Fibroblast of skin of back (primary cell): ENCODE measurements at regions not wholly inside any gene's neighbourhood (a gene's known extent, or its start where the extent isn't known, plus 50 kb on each side); places are given as distances from the start of the nearest gene placed in this dataset.

ENCODE experiments used
- DNase-seq: peaks from one replicate; pipeline ENCODE4 v3.0.0-alpha.2; 2013

DNA sequence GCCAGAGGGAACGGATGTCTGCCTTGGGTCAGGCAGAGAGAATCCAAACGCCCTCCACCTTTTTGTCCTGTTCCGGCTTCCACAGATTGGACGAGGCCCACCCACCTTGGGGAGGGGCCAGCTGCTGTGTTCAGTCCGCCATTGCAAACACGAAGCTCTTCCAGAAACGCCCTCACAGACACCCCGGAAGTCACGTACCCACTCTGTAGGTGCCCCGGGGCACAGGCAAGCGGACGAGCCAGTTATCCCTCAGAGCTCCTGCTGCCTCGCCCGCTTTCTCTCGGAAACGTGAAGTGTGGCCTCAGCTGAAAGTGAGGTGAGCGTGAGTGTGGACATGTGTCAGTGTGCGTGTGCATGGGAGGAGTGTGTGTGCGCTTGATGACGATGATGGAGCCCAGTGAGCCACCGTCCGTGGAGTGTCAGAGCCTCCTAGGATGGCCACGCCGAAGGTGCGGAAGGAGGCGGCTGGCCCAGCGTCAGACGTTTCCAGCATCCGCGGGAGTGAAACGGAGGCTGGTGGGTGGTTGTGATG is 869.2 kb downstream of the TBC1D22A start:
- DNase-seq = no peak

DNA sequence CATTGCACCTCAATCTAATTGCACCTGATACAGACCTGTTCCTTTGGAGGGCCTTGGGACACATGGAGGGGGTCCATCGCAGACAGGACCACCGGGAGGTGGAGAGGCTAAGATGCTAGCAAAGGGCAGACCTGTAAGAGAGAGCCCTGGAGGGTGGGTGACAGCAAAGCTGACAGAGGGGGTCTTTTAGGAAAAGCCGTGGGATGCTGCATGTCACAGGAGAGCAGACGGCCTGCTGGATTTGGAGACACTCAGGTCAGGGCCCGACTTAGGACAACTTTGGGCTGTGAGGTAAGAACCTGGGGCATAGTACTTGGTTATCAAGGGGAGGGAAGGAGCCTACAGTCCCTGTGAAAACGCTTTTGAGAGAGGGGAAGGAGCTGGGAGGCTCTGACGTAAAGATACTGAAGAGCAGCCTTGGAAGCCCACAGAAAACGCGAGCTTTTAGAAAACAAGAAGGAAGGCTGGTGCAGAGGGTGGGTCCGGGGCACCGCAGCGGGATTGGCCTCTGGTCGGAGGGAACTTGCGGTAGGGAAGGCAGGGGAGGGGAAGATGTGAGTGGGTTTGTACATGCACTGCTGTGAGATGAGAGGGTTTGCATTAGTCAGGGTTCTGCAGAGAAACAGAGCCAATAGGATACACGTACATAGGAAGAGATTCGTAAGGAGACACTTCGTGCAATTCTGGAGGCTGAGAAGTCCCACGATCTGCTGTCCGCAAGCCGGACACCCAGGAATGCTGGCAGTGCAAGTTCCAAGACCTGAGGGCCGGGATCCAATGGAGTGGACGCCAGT is 868.5 kb downstream of the TBC1D22A start:
- no peak for DNase-seq

DNA sequence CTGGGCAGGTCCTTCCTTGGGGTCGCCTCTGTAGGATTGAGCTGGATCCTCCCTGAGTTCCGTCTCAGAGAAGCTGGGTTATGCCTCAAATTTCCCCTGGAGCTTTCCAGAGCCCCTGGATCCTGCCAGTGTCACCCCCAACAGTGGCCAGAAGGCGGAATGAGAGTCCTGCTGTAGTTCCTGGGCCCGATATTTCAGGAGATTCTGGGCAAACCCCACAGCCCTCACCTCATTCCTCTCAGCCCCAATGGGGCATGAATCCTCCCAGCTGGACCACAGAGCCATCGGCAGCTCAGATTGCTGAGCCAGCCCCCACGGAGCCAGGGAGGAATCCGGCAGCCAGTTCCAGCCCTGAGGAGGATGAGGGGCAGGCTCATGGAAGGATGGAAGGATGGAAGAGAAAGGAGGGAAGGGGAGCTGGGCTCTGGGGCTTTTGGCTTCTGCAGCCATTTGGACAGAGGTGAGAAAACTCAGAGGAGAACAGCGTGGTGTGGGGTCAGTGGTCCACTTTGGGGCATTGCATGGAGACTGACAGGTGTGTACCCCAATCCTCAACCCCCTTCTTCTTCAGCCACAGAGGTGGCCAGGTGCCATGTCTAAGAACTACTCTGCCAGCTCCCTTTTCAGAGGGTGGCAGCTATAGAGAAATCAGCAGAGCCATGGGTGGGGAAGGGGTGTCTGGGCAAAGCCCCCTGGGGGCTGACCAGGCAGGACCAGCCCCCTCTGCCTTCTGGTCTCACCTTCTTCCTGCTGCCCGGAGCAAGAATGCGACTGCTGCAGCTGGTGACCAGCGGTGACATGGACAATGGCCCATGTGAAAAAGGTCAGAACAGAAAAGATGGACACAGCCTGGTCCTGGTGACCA is 867.6 kb downstream of the TBC1D22A start:
- DNase-seq = no peak

DNA sequence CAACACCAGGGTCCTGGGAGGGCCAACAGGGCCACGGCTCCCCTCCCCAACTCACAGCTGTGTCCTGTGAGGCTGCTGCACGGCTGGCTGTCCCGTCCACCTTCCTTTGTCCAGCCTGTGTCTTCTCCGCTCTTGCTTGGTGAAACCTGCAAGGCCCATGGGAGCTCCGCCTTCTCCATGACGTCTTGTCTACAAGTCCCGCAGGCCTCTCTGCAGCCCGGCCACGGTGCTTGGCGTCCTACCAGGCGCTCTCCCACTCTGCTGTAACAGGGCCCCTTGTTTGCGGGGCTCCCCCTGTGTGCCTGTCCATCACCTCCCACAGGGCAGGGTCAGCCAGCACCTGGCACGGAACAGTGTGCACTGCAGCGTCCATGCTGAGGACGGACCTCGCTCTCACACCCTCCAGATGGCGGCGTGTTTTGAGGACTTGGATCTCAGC is 866.8 kb downstream of the TBC1D22A start:
- DNase-seq = no peak

DNA sequence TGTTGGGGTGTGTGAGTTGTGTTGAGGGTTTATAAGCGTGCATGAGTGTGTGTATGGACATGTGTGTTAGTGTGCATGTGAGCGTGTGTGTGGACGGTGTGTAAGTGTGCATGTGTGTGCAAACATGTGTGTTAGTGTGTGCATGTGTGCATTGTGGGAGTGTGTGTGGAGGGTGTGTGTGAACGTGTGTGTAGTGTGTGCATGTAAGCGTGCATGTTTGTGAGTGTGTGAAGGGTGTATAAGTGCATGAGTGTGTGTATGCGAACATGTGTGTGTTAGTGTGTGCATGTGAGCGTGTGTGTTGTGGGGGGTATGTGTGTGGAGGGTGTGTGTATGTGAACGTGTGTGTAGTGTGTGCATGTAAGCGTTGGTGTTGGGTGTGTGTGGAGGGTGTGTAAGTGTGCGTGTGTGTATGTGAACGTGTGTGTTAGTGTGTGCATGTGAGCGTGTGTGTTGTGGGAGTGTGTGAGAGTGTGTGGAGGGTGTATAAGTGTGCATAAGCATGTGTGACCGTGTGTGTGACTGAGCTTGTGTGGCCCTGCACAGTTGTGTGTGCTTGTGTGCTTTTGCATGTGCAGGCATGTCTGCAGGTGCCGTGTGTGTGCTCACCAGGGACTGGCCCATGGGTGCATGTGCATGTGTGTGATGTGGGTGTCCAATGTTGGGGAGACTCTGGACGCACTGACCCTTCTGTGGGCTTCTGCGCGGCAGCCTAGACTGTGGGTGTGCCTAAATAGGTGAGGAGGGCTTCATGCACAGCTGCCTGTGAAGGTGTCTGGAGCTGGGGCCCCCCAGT is 866.2 kb downstream of the TBC1D22A start:
- DNase-seq = no peak

DNA sequence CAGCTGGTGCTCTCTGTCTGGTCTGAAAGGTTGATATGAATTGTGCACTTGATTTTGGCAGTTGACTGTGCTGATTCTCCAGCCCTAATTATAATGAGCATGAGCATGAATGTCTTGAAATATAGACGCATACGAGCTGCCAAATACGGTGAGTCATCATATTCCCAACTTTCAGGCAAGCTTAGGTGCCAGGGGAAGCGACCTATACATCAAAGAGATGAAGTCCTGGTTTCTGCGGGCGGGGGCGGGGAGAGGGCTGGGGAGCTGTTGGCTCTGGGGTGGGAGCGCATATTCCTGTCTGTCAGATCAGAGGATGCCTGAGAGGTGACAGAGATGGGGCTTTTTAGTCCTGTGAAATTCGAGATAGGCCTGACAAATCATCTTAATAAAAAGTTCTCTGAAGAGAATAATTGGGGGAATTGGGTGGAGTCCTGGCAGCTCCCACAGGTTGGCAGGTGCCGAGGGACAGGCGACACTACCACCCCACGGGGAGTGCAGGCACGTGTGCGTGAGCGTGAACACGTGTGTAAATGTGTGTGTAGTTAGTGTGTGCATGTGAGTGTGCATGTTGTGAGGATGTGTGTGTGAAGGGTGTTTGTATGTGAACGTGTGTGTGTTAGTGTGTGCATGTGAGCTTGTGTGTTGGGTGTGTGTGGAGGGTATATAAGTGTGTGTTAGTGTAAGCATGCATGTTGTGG is 865.3 kb downstream of the TBC1D22A start:
- DNase-seq = no peak

DNA sequence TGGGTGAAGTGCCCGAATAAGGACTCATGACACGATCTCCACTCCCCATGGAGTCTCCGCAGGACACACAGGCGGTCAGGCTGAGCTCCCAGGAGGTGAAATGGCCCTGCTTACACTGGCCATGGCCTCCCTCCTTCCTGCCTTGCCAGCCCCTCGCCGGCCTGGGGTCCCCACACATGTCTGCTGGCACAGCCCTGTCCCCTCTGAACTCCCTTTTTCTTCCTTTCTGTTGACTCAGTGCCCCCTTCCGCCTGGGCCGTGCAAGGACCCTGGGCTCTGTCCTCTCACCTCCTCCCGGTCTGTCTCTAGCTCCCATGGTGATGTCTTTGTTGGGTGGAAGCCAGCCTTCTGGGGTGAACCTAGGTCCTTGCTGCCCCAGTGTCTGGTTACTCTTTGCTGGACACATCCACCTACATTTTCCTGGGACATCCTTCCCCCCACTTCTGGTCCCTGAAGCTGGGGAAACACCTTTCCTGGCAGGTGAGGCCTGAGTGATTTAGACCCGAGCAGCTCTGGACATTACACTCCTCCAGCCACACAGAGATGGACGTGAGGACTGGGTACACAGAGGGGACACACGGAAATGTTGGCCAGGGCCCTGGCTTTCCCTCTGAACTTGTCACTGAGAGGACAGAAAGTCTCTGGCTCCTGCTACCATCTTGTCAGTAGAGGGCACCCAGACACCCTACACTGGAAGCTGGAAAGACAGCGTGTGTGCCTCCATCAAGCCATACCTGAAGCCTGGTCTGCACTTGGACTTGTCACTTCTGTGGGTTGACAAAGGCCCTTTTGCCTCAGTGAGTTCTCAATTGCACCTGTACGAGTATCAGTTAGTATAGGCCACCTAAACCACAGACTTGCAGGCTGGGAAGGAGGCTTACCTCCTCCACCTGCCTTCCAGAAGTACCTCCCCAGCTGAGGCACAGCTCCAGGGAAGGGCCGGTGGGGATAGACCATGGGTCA is 864.3 kb downstream of the TBC1D22A start:
- DNase-seq = no peak

DNA sequence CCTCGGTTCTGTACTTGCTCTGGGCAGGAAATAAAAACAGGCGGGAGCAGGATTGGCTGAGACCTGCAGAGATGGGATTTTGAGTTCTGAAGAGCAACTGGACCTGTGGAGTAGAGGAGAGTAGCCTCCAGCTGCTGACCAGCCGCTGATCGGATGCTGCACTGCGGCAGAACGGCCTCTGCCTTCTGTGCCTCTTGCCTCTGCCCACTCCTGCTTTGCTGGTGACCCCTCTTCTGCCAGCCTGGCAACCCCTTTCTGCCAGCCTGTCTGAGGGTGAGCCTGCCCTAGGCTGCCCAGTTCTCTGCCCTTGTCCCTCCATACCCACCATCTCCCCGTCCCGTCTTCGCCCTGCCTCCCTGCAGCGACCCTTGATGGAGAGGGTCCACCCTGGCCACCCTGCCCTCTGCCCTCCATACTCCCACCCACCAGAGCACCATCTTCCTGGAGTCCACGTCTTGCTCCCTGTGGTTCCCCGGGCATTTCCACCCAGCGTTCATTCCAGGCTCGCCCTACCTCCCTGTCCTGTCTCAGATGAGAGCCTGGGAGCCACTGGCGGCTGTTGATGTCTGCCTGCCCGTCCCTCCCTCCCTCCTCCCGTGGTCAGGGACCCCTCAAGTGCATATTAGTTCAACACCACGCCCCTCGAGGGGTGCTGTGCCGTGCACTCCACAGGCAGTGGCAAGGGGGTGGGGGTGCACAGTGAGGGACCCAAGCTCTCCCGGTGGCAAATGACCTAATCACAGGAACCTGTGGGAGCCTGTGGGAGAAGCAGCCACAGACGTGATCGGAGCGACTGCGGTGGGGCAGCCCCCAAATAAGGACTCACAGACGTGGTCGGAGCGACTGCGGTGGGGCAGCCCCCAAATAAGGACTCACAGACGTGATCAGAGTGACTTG is 863.3 kb downstream of the TBC1D22A start:
- no peak for DNase-seq

DNA sequence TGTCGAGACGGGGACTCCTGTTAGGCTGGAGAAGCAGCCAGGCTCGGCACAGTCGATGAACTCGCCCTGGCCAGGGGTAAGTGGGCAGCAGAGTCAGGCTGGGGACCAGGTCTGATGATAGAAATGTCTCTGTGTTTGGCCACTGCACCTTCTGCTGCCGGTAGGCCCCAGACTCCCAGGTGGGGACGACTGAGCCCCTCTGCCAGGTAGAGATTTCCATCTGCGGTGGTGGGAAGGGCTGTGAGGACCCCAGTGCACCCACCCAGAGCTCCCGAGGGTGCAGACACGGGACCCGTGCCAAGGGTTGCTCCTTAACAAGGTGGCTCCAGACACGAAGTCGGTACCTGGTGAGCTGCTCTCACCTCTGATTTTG is 862.5 kb downstream of the TBC1D22A start:
- DNase-seq = no peak

DNA sequence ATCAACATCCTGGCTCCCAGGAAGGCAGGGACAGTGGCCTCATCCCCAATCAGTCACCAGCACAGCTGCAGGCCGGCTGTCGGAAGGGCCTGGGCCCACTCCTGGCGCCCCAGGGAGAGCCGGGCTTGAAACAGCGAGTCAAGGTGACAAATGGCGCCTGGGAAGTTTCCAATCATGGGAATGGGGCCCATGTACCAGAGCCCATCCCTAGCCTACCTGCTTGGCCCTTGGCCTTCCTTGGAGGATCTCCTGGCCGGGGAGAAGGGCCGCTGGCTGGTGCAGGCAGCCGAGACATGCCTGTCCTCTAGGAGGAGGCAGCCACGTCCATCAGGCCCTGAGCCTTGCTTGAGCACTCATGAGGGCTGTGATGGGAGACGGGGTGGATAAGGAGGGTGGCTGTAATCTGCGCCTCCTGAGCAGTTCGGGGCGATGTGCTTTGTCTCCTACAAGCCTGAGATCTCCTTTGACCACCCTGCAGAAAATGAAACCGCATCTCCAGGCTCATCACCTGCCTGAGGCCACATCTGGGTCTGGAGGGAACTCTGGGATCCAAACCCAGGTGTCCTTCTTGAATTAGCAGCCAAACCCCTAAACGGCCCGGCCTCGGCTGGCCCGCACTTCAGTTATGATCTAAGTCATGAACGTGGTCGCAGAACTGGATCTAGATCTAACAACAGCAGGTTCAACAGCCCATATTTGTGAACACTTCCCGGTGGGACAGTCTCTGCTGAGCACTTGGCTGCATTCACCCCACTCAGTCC is 862.0 kb downstream of the TBC1D22A start:
- DNase-seq = no peak

DNA sequence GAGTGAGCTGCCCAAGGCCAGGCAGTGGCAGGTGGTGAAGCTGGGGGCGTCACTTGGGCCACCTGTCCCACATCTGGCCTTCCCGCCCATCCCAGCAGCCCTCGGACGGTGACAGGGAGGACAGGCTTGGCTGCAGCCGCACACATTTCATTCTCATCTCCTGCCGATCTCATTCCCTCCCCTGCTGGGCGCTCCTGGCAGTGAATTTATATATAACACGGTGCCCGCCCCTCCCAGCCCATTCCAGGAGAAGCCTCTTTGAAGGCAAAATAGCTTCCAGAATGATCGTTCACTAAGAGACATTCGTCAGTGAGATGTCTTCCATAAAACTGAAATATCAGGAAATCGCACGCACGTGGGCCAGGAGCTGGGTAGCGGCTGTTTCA is 861.3 kb downstream of the TBC1D22A start:
- DNase-seq = no peak

DNA sequence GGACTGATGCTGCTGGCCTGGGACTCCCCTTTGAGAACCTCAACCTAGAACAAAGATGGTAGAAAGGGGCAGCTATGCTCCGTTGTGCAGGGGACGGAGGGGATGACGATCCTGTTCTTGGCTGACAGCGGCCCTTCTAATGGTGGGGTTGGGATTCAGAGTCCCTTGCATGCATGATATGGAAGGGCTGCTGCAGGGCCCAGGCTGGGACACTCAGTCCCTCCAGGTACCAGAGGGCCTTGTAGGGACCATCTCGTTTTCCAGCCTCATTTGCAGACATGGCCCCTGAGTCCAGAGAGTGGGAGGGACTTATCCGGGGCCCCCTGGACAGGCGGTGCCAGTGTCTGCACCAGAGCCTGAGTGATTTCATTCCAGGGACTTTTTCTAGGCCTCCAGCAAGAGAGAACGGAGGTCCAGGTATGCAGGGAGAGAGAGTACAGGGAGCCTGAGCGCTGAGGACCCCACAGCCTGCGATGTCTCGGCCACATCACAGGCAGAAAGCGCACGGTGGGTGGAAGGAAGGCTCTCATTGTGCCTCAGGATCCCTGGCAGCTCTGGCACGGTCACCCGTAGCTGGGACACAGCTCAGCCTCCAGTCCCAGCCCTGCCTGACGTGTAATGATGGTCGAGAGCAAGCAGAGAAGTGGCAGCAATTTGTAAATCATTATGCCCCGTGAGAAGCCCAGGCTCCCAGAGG is 860.8 kb downstream of the TBC1D22A start:
- no peak for DNase-seq

DNA sequence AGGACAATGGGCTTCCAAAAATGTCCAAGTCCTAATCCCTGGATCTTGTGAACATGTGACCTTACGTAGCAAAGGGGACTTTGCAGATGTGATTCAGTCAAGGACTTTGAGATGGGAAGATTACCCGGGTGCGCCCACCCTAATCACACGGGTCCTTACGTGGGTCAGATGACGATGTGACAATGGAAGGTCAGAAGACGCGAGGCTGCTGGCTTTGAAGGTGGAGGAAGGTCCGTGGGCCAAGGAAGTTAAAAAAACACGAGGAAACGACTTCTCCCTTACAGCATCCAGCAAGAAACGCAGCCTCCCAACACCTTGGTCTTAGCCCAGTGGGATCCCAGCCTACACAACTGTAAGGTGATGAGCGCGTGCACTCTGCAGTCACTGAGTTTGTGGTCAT is 860.1 kb downstream of the TBC1D22A start:
- DNase-seq = no peak

DNA sequence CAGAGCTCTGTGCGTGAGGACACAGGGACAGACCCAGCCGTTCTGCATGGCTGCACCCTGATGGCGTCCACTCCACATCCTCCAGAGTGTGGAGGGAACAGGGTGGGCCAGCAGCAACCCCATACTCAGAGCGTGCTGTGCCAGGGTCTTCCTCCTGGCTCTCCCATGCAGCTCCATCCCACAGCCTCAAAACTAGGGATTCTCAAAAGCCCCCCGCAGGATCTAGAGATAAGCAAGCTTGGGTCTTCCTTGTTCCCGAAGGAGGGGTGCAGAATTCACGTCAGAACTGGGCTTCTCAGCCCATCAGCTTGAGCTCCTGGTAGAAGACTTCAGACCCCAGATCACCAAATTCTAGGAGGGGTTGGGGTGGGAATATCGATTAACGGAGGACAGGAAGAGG is 858.8 kb downstream of the TBC1D22A start:
- no peak for DNase-seq

DNA sequence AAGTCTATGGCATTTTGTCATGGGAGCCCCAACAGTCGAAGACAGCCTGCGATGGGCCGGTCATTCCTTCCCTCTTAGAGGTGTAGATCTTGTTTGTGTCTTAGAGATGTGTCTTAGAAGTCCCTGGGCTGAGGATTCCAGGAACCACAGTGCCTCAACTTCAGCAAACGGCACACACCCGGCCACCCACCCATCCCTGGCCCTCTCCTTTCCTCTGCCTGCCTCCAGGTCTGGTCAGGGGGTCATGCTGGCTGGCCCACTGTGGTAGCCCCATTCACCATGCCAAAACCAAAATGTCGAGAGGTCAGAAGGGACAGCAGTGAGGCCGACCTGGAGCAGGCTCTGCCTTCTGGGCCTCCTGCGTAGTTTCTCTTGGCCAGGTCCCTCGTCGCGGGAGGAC is 857.9 kb downstream of the TBC1D22A start:
- DNase-seq = no peak

DNA sequence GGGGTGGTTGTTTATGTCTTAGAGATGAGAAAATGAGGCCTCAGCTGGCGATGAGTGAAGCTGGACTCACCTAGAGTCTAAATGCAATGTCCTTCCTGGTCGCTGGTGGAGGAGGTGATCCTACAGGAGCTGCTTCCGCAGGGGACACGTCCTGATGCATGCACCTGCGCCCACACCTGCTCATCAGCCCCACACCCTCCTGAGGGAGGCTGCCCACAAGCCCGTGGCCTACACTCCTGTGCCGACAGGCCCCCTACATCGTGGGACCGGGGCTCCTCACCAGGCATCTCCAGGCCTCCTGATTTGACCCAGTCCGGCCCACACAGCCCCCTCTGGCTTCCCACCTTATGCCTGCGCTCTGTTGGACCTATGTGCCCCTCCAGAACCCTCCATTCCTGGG is 857.2 kb downstream of the TBC1D22A start:
- no peak for DNase-seq

DNA sequence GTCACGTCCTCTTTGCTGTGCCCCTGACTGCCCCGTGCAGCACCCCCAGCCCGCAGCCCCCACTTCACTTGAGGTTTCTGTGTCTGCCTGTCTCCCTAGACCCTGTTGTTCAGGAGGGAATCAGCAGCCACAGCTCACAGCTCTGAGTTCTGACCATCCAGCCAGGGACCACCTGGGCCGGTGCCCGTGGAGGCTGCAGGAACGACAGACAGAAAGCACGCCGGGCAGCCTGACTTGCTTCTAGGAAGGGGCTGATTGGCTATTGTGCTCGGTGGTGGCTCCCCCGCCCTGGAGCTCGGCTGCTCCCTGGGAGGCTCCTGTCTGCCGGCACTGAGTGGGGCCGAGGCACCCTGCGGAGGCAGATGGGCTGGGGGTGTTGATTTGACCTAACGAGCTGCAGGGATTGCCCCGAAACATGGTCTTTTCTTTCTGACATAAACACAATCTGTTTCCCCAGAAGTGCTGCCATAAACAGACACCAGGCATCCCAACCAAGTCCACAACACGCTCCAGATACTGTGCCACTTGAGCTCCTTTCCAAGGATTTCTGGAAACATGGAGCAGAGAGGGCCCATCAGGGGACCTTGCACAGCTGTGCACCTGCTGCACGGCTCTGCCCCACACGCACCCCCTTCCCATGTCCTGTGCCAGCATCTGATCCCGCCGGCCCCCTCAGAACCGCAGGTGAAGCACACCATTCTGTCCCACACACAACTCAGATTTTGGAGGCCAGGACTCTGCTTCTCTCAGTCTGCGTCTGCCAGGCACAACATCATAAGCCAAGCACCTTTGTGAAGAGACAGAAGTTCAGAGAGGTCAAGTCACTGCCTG is 855.9 kb downstream of the TBC1D22A start:
- DNase-seq = no peak

DNA sequence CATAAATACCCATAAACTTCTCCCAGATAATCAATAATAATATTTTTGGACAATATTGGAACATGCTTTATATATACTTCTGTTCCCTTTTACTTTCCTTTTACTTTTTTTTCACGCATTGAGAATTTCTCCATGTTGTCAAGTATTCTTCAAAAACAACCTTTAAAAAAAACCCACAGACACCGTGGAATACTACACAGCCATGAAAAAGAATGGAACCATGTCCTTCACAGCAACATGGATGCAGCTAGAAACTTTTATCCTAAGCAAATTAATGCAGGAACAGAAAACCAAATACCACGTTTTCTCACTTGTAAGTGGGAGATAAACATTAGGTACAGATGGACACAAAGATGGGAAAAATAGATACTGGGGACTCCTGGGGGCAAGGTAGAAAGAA is 854.7 kb downstream of the TBC1D22A start:
- DNase-seq = no peak
